Endothelial cell (in vitro differentiated cells): ENCODE measurements at regions not wholly inside any gene's neighbourhood (a gene's known extent, or its start where the extent isn't known, plus 50 kb on each side); places are given as distances from the start of the nearest gene placed in this dataset.

Experiments used
- DNase-seq: peaks from one replicate; pipeline ENCODE4 v3.0.0; 2021; ENCODE audit warnings: low spot score
- H3K27ac Mint-ChIP-seq: one replicate; pipeline ENCODE4 v1.8.0; 2021; ENCODE audit warnings: mixed read lengths, inconsistent platforms; ENCODE audit not compliant: unreplicated experiment
- H3K27me3 Mint-ChIP-seq: one replicate; pipeline ENCODE4 v1.8.0; 2021; ENCODE audit warnings: mild to moderate bottlenecking, moderate library complexity, mixed read lengths, inconsistent platforms; ENCODE audit not compliant: unreplicated experiment
- H3K36me3 Mint-ChIP-seq: one replicate; pipeline ENCODE4 v1.8.0; 2021; ENCODE audit warnings: mild to moderate bottlenecking, low read depth, mixed read lengths, inconsistent platforms; ENCODE audit not compliant: unreplicated experiment
- H3K4me1 Mint-ChIP-seq: one replicate; pipeline ENCODE4 v1.8.0; 2021; ENCODE audit warnings: mild to moderate bottlenecking, mixed read lengths, inconsistent platforms; ENCODE audit not compliant: unreplicated experiment
- H3K4me3 Mint-ChIP-seq: one replicate; pipeline ENCODE4 v1.8.0; 2021; ENCODE audit warnings: mild to moderate bottlenecking, mixed read lengths, inconsistent platforms; ENCODE audit not compliant: unreplicated experiment
- H3K9me3 Mint-ChIP-seq: one replicate; pipeline ENCODE4 v1.8.0; 2021; ENCODE audit warnings: mixed read lengths, inconsistent platforms; ENCODE audit not compliant: unreplicated experiment
- TF ChIP-seq, protein P1 (sequence below): fragments of 200-600 bp; sonication (generic); IDR thresholded peaks from one replicate; pipeline ENCODE4 v1.5.0; 2021; ENCODE audit warnings: antibody characterized with exemption; ENCODE audit not compliant: unreplicated experiment

GRCh38 chr2:128477026-128477820 is 158.6 kb upstream of the HS6ST1 start:
- peaks cover 4% of the 10 kb centered on the region for H3K27me3 Mint-ChIP-seq
- no peaks in the 10 kb centered on the region for H3K4me1 Mint-ChIP-seq
- no peak overlapping the region for H3K4me3 Mint-ChIP-seq
- no peak overlapping the region for H3K27ac Mint-ChIP-seq
- no peaks in the 10 kb centered on the region for H3K9me3 Mint-ChIP-seq
- no peaks in the 10 kb centered on the region for H3K36me3 Mint-ChIP-seq
- no peak for DNase-seq
- TF ChIP-seq, protein P1, sequence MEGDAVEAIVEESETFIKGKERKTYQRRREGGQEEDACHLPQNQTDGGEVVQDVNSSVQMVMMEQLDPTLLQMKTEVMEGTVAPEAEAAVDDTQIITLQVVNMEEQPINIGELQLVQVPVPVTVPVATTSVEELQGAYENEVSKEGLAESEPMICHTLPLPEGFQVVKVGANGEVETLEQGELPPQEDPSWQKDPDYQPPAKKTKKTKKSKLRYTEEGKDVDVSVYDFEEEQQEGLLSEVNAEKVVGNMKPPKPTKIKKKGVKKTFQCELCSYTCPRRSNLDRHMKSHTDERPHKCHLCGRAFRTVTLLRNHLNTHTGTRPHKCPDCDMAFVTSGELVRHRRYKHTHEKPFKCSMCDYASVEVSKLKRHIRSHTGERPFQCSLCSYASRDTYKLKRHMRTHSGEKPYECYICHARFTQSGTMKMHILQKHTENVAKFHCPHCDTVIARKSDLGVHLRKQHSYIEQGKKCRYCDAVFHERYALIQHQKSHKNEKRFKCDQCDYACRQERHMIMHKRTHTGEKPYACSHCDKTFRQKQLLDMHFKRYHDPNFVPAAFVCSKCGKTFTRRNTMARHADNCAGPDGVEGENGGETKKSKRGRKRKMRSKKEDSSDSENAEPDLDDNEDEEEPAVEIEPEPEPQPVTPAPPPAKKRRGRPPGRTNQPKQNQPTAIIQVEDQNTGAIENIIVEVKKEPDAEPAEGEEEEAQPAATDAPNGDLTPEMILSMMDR: no peak

DNA sequence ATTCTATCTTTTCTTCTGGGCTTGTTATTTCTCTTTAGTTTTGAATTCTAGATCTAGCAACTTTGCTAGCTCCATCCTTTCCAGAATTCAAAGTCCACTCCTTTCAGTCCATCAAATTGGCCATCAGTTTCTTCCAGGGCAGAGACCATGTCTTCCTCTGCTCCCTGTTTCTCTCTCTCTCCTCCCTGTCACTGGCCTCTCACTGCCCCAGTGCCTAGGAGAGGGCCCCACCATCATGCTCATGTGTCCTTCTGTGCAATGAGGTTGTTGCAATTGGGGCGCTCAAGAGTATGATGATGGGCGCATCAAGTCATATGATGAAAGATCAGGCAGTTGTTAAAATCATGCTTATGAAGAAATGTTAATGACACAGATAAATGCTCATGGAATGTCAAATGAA is 159.2 kb upstream of the HS6ST1 start:
- no peaks in the 10 kb centered on the region for H3K36me3 Mint-ChIP-seq
- no peak overlapping the region for H3K27ac Mint-ChIP-seq
- H3K4me1 Mint-ChIP-seq: no peaks in the 10 kb centered on the region
- DNase-seq: no peak
- TF ChIP-seq, protein P1: no peak
- peaks cover 2% of the 10 kb centered on the region for H3K27me3 Mint-ChIP-seq
- H3K9me3 Mint-ChIP-seq: no peaks in the 10 kb centered on the region
- no peak overlapping the region for H3K4me3 Mint-ChIP-seq

GRCh38 chr2:128485761-128486639 is 167.3 kb upstream of the HS6ST1 start:
- Mint-ChIP-seq H3K27me3 (peaks cover 3% of the 10 kb centered on the region), H3K9me3 (no peaks in the 10 kb centered on the region), H3K4me3 (no peak overlapping the region), H3K27ac (no peak overlapping the region), H3K4me1 (peaks cover 7% of the 10 kb centered on the region), H3K36me3 (no peaks in the 10 kb centered on the region)
- TF ChIP-seq, protein P1: no peak
- DNase-seq: no peak

GRCh38 chr2:128486640-128487375 is 168.1 kb upstream of the HS6ST1 start:
- TF ChIP-seq, protein P1: no peak
- no peak overlapping the region for H3K27ac Mint-ChIP-seq
- no peak overlapping the region for H3K4me3 Mint-ChIP-seq
- H3K4me1 Mint-ChIP-seq: peaks cover 7% of the 10 kb centered on the region
- H3K36me3 Mint-ChIP-seq: no peaks in the 10 kb centered on the region
- no peaks in the 10 kb centered on the region for H3K9me3 Mint-ChIP-seq
- no peak for DNase-seq
- H3K27me3 Mint-ChIP-seq: peaks cover 6% of the 10 kb centered on the region
